ENCODE measurements at regions not wholly inside any gene's neighbourhood (a gene's known extent, or its start where the extent isn't known, plus 50 kb on each side); places are given as distances from the start of the nearest gene placed in this dataset.

GRCh38 chr13:50141375-50141975 lies 126.2 kb downstream of the KCNRG start:
- no peak for DNase-seq
- Histone ChIP-seq H3K27ac (peak overlapping the region; percentile 65), H3K4me3 (no peak overlapping the region), H3K4me1 (peaks cover 3% of the 10 kb centered on the region), H3K36me3 (no peaks in the 10 kb centered on the region), H3K27me3 (no peaks in the 10 kb centered on the region), H3K9me3 (no peaks in the 10 kb centered on the region)
- intact Hi-C loops (cut with DNase I): no loop called here
- ATAC-seq: peak; percentile 85
- TF ChIP-seq, protein P1, sequence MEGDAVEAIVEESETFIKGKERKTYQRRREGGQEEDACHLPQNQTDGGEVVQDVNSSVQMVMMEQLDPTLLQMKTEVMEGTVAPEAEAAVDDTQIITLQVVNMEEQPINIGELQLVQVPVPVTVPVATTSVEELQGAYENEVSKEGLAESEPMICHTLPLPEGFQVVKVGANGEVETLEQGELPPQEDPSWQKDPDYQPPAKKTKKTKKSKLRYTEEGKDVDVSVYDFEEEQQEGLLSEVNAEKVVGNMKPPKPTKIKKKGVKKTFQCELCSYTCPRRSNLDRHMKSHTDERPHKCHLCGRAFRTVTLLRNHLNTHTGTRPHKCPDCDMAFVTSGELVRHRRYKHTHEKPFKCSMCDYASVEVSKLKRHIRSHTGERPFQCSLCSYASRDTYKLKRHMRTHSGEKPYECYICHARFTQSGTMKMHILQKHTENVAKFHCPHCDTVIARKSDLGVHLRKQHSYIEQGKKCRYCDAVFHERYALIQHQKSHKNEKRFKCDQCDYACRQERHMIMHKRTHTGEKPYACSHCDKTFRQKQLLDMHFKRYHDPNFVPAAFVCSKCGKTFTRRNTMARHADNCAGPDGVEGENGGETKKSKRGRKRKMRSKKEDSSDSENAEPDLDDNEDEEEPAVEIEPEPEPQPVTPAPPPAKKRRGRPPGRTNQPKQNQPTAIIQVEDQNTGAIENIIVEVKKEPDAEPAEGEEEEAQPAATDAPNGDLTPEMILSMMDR (IDR thresholded peaks at IDR 0.05): no peak

DNA sequence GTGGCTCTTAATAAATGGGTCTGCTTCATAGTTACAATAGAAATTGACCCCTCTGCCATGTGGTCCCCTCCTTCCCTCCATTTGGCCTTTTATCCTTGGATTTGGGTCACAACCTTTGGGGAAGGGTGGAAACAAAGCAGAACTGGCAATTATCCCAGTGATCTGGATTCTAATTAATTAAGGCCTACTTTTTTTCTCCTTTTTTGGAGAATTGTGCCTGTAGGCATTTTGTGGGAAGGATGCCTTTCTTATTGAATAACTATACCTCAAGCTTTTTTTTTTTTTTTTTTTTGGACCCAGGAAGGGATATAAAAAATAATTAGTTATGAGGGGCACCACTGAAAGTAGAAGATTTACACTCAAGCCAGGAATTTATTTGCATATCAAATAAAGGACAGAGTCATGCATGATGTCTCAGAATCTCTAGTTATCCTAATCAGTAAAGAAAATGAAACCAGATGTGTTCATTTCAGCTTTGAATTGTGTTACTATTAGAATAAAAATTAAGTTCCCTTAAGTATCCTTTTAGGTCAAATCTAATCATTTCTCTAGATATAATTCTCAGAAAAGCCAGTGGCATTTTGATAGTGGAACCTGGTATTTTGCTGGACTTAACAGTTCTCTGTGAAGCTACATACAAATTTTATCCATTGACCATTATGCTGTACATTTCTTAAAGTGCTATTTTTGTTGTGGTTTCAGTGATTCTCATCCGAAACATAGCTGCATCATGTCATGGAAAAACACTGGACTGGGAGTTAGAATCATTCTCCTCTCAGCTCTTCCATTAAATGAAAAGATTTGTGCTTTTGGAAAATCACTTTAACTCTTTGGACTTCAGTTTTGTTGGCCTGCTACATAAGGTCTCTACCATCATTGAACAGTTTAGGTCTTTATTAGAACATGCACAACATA lies 129.3 kb downstream of the KCNRG start:
- Histone ChIP-seq H3K27me3 (no peaks in the 10 kb centered on the region), H3K4me1 (peaks cover 3% of the 10 kb centered on the region), H3K36me3 (no peaks in the 10 kb centered on the region), H3K9me3 (no peaks in the 10 kb centered on the region), H3K27ac (no peak overlapping the region), H3K4me3 (no peak overlapping the region)
- intact Hi-C loops (cut with DNase I): no loop called here
- ATAC-seq: no peak
- DNase-seq: no peak
- TF ChIP-seq, protein P1 (IDR thresholded peaks at IDR 0.05): no peak

- H3K4me1 ChIP-seq: no peaks in the 10 kb centered on the region
- DNase-seq (no peak), ATAC-seq (no peak)
- intact Hi-C loops (cut with DNase I): no loop called here
- no peak overlapping the region for H3K4me3 ChIP-seq
- TF ChIP-seq, protein P1 (IDR thresholded peaks at IDR 0.05): no peak
- no peaks in the 10 kb centered on the region for H3K9me3 ChIP-seq
- H3K27me3 ChIP-seq: no peaks in the 10 kb centered on the region
- no peak overlapping the region for H3K27ac ChIP-seq
- H3K36me3 ChIP-seq: no peaks in the 10 kb centered on the region
Measured at GRCh38 chr13:50149214-50149613, 134.0 kb downstream of the KCNRG start.

DNA sequence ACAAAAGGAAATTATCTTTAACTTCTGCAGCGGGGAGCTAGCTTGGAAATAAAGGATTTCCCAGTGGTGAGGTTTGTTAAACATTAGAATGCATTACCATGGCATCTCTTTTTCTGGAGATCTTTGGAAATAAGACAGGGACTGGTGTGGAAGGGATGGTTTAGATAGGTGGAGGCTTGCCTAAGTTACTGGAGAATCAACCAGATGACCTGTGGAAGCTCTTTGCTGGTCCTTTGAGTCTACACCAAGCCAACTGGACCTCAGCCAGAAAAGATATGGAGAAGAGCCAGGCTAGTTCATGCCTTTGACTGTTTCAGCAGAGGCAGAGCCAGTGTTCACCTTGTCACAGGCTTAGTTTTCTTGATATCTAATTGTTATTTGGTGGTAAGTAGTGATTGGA lies 134.7 kb downstream of the KCNRG start:
- Histone ChIP-seq H3K36me3 (no peaks in the 10 kb centered on the region), H3K4me1 (no peaks in the 10 kb centered on the region), H3K27me3 (no peaks in the 10 kb centered on the region), H3K27ac (no peak overlapping the region), H3K4me3 (no peak overlapping the region), H3K9me3 (no peaks in the 10 kb centered on the region)
- intact Hi-C loops (cut with DNase I): no loop called here
- ATAC-seq: peak; percentile 36
- TF ChIP-seq, protein P1 (IDR thresholded peaks at IDR 0.05): no peak
- DNase-seq: no peak

GRCh38 chr13:50152224-50152623 lies 137.0 kb downstream of the KCNRG start:
- Histone ChIP-seq H3K4me1 (no peaks in the 10 kb centered on the region), H3K9me3 (no peaks in the 10 kb centered on the region), H3K27me3 (no peaks in the 10 kb centered on the region), H3K36me3 (no peaks in the 10 kb centered on the region), H3K4me3 (peak overlapping the region; percentile 34), H3K27ac (no peak overlapping the region)
- DNase-seq (no peak), ATAC-seq (no peak)
- intact Hi-C loops (cut with DNase I): no loop called here
- TF ChIP-seq, protein P1 (IDR thresholded peaks at IDR 0.05): no peak
